ENCODE measurements at regions not wholly inside any gene's neighbourhood (a gene's known extent, or its start where the extent isn't known, plus 50 kb on each side); places are given as distances from the start of the nearest gene placed in this dataset.
"Not testable (repeated sequence)": the region's sequence is repeated elsewhere in the genome, so short reads cannot be mapped to it uniquely, and the experiment has no call there.

- no peak for DNase-seq (ENCODE audit: low read depth)
Measured at GRCh38 chr18:30929718-30930117, 112.8 kb downstream of the DSC3 start.

- DNase-seq (ENCODE audit: low read depth): no peak
Measured at GRCh38 chr18:30929065-30929464, 113.5 kb downstream of the DSC3 start.

- DNase-seq (ENCODE audit: low read depth): no peak
Measured at GRCh38 chr18:30927517-30928075, 114.9 kb downstream of the DSC3 start.

GRCh38 chr18:30927042-30927441, 115.5 kb downstream of the DSC3 start:
- DNase-seq (ENCODE audit: low read depth): no peak

- DNase-seq (ENCODE audit: low read depth): peak; percentile 5
Measured at GRCh38 chr18:30925795-30926194, 116.7 kb downstream of the DSC3 start.

GRCh38 chr18:30920757-30921156, 121.8 kb downstream of the DSC3 start:
- no peak for DNase-seq (ENCODE audit: low read depth)

GRCh38 chr18:30920351-30920750, 122.2 kb downstream of the DSC3 start:
- DNase-seq (ENCODE audit: low read depth): no peak

- DNase-seq (ENCODE audit: low read depth): no peak
Measured at GRCh38 chr18:30917651-30918050, 124.9 kb downstream of the DSC3 start.

GRCh38 chr18:30915336-30915988, 127.1 kb downstream of the DSC3 start:
- no peak for DNase-seq (ENCODE audit: low read depth)

GRCh38 chr18:30908381-30908780, 134.2 kb downstream of the DSC3 start:
- DNase-seq (ENCODE audit: low read depth): no peak

GRCh38 chr18:30903566-30903965, 139.0 kb downstream of the DSC3 start:
- peak; percentile 2 for DNase-seq (ENCODE audit: low read depth)

GRCh38 chr18:30889519-30890301, 152.8 kb downstream of the DSC3 start:
- DNase-seq (ENCODE audit: low read depth): peak; percentile 1

- no peak for DNase-seq (ENCODE audit: low read depth)
Measured at GRCh38 chr18:30888344-30888743, 154.2 kb downstream of the DSC3 start.

- DNase-seq (ENCODE audit: low read depth): no peak
Measured at GRCh38 chr18:30886998-30887397, 155.5 kb downstream of the DSC3 start.

GRCh38 chr18:30870466-30870865, 172.1 kb downstream of the DSC3 start:
- DNase-seq (ENCODE audit: low read depth): no peak

GRCh38 chr18:30862900-30863299, 179.6 kb downstream of the DSC3 start:
- DNase-seq (ENCODE audit: low read depth): no peak

GRCh38 chr18:30860741-30861140, 181.8 kb downstream of the DSC3 start:
- no peak for DNase-seq (ENCODE audit: low read depth)

GRCh38 chr18:30859036-30859435, 183.5 kb downstream of the DSC3 start:
- DNase-seq (ENCODE audit: low read depth): no peak

GRCh38 chr18:30858560-30858959, 184.0 kb downstream of the DSC3 start:
- DNase-seq (ENCODE audit: low read depth): no peak

- no peak for DNase-seq (ENCODE audit: low read depth)
Measured at GRCh38 chr18:30855762-30856161, 186.8 kb downstream of the DSC3 start.

GRCh38 chr18:30852980-30853379, 189.6 kb downstream of the DSC3 start:
- DNase-seq (ENCODE audit: low read depth): no peak

GRCh38 chr18:30852541-30852940, 190.0 kb downstream of the DSC3 start:
- no peak for DNase-seq (ENCODE audit: low read depth)

- DNase-seq (ENCODE audit: low read depth): not testable (repeated sequence)
Measured at GRCh38 chr18:30839056-30839561, 203.4 kb downstream of the DSC3 start.
